C4-2B (cell line): ENCODE measurements at regions not wholly inside any gene's neighbourhood (a gene's known extent, or its start where the extent isn't known, plus 50 kb on each side); places are given as distances from the start of the nearest gene placed in this dataset.

Experiments
- CTCF ChIP-seq: fragments of 450-650 bp; conservative IDR thresholded peaks from 2 replicates; pipeline ENCODE4 v1.5.1; 2017; ENCODE audit warnings: mild to moderate bottlenecking
- ZFX ChIP-seq: fragments of 450-650 bp; IDR thresholded peaks from 2 replicates; pipeline ENCODE4 v1.6.1; 2017

- TF ChIP-seq CTCF (no peak), ZFX (no peak)
Measured at GRCh38 chr4:66562276-66562806, 892.1 kb upstream of the EPHA5 start.
